ENCODE measurements at regions not wholly inside any gene's neighbourhood (a gene's known extent, or its start where the extent isn't known, plus 50 kb on each side); places are given as distances from the start of the nearest gene placed in this dataset.

DNA sequence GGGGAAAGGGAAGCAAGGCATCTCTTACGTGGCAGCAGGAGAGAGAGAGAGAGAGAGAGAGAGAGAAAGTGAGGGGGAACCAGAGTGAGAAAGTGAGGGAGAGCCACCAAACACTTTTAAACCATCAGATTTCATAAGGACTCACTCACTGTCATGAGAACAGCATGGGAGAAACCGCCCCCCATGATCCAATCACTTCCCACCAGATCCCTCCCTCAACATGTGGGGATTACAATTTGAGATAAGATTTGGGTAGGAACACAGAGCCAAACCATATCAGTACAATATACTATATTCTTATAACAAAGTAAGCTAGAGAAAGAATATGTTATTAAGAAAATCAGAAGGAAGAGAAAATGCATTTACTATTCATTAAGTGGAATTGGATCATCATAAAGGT, 53.7 kb upstream of the PLXNC1 start:
- Histone ChIP-seq H3K27ac (no peak overlapping the region), H3K9me3 (no peaks in the 10 kb centered on the region)

DNA sequence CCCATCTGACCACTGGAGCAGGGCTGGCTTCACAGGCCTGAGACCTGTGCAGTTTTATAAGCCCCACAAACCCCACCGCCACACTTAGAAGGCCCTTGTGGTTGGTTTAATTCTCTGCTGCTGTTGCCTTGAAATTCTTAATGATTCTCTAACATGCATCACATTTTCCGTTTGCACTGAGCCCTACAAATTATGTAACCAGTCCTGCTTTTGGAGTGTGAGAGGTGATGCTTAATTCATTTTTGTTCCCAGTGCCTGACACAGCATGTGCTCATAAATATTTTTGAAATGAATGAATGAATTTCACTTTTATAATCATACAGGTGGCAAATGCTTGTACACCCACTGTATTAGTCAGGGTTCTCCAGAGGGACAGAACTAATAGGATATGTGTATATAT, 52.8 kb upstream of the PLXNC1 start:
- Histone ChIP-seq H3K4me3 (no peak overlapping the region), H3K27ac (no peak overlapping the region), H3K27me3 (no peaks in the 10 kb centered on the region), H3K9me3 (no peaks in the 10 kb centered on the region), H3K4me1 (ENCODE audit: insufficient read depth) (no peaks in the 10 kb centered on the region), H3K36me3 (no peaks in the 10 kb centered on the region)
- 66 to 78% (median 76%) methylated on average over 2 of the region's 2 CpGs for WGBS, 3 donors
- TF ChIP-seq EP300 (IDR thresholded peaks at IDR 0.05) (no peak), POLR2A (IDR thresholded peaks at IDR 0.05) (no peak)
- TF ChIP-seq, protein P1, sequence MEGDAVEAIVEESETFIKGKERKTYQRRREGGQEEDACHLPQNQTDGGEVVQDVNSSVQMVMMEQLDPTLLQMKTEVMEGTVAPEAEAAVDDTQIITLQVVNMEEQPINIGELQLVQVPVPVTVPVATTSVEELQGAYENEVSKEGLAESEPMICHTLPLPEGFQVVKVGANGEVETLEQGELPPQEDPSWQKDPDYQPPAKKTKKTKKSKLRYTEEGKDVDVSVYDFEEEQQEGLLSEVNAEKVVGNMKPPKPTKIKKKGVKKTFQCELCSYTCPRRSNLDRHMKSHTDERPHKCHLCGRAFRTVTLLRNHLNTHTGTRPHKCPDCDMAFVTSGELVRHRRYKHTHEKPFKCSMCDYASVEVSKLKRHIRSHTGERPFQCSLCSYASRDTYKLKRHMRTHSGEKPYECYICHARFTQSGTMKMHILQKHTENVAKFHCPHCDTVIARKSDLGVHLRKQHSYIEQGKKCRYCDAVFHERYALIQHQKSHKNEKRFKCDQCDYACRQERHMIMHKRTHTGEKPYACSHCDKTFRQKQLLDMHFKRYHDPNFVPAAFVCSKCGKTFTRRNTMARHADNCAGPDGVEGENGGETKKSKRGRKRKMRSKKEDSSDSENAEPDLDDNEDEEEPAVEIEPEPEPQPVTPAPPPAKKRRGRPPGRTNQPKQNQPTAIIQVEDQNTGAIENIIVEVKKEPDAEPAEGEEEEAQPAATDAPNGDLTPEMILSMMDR (IDR thresholded peaks at IDR 0.05) = no peak
- intact Hi-C loops (cut with DNase I) = no loop called here
- DNase-seq = no peak

More for the DNA sequence above, 53.7 kb upstream of the PLXNC1 start:
- no peak overlapping the region for H3K4me3 ChIP-seq
- intact Hi-C loops (cut with DNase I) = no loop called here
- TF ChIP-seq EP300 (IDR thresholded peaks at IDR 0.05) (no peak), POLR2A (IDR thresholded peaks at IDR 0.05) (no peak)
- TF ChIP-seq, protein P1 (IDR thresholded peaks at IDR 0.05) = no peak
- DNase-seq = no peak
- H3K4me1 ChIP-seq (ENCODE audit: insufficient read depth) = no peaks in the 10 kb centered on the region
- no peaks in the 10 kb centered on the region for H3K27me3 ChIP-seq
- 87 to 91% (median 90%) methylated on average over 2 of the region's 2 CpGs for WGBS, 3 donors
- no peaks in the 10 kb centered on the region for H3K36me3 ChIP-seq

DNA sequence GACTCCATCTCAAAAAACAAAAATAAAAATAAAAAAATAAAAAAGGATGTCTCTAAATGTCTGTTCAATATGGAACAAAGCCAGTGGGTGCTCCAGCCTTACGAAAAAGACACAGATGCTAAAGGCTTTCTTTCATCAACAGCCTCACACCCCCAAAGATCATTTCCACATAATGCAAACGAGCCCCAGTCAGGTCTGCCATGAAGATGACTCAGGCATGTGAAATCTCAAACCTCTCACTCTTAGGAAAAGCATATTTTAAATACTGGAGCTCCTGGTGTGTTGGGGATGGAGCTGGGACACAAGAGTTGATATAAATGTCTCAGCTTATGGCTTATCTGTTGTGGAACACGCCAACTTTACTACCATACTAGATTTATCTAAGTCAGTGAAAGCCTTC, 49.9 kb upstream of the PLXNC1 start:
- WGBS, 3 donors = 31 to 53% (median 45%) methylated on average over 3 of the region's 3 CpGs

More for the DNA sequence above, 49.9 kb upstream of the PLXNC1 start:
- no peak for TF ChIP-seq POLR2A (IDR thresholded peaks at IDR 0.05)
- no peak for TF ChIP-seq EP300 (IDR thresholded peaks at IDR 0.05)
- TF ChIP-seq, protein P1 (IDR thresholded peaks at IDR 0.05) = no peak
- Histone ChIP-seq H3K4me1 (ENCODE audit: insufficient read depth) (no peaks in the 10 kb centered on the region), H3K27me3 (no peaks in the 10 kb centered on the region), H3K36me3 (no peaks in the 10 kb centered on the region), H3K9me3 (no peaks in the 10 kb centered on the region), H3K27ac (no peak overlapping the region), H3K4me3 (no peak overlapping the region)
- DNase-seq = no peak
- intact Hi-C loops (cut with DNase I) = no loop called here
